Uterus (tissue), 3 donors: ENCODE measurements at regions not wholly inside any gene's neighbourhood (a gene's known extent, or its start where the extent isn't known, plus 50 kb on each side); places are given as distances from the start of the nearest gene placed in this dataset.
A peak's percentile ranks its signal among the peaks of the same experiment; 100 is the strongest.
"Not testable (repeated sequence)": the region's sequence is repeated elsewhere in the genome, so short reads cannot be mapped to it uniquely, and the experiment has no call there.

ENCODE experiments used
- DNase-seq, 2 donors: peaks; one replicate each; pipeline ENCODE4 v3.0.0-alpha.2; 2019 to 2020
- H3K27ac ChIP-seq, 2 donors: fragments of 200-600 bp; sonication (generic); 1 replicate in 1 of 2; 2 replicates in 1 of 2; pipeline ENCODE4 v1.5.1; 2016 to 2018
- H3K27me3 ChIP-seq, 2 donors: fragments of 200-600 bp; sonication (generic); one replicate each; pipeline ENCODE4 v1.5.1; 2018 to 2019; ENCODE audit warnings: control low read depth in 1 of 2
- H3K36me3 ChIP-seq, 2 donors: fragments of 200-600 bp; sonication (generic); one replicate each; pipeline ENCODE4 v1.5.1; 2019; ENCODE audit warnings: control low read depth in 1 of 2
- H3K4me1 ChIP-seq, 2 donors: fragments of 200-600 bp; sonication (generic); one replicate each; pipeline ENCODE4 v1.5.1; 2018 to 2019; ENCODE audit warnings: control low read depth in 1 of 2
- H3K4me3 ChIP-seq, 2 donors: fragments of 200-600 bp; sonication (generic); 1 replicate in 1 of 2; 2 replicates in 1 of 2; pipeline ENCODE4 v1.5.1; 2018 to 2019; ENCODE audit warnings: mild to moderate bottlenecking in 1 of 2
- H3K9me3 ChIP-seq, 2 donors: fragments of 200-600 bp; sonication (generic); one replicate each; pipeline ENCODE4 v1.5.1; 2019; ENCODE audit warnings: control low read depth in 1 of 2
- POLR2A ChIP-seq, 2 donors: fragments of 450-650 bp; IDR thresholded peaks; one replicate each; pipeline ENCODE4 v1.6.1; 2016; ENCODE audit warnings: antibody characterized with exemption in 2 of 2, mild to moderate bottlenecking in 1 of 2, moderate library complexity in 1 of 2
- intact Hi-C: fragments of 100-400 bp; cut with DNase I; formaldehyde crosslinking; loops from one replicate; pipeline ENCODE4 v1.15.1; 2023; ENCODE audit warnings: low total_unique reads
- TF ChIP-seq, protein P1 (sequence below), 4 experiments: fragments of 200-600 bp in 2 of 4; fragments of 450-650 bp in 2 of 4; sonication (generic) in 2 of 4; IDR thresholded peaks; one replicate each; pipeline ENCODE4 v1.5.1; 2016 to 2019; ENCODE audit warnings: antibody characterized with exemption in 4 of 4, mild to moderate bottlenecking in 2 of 4, moderate library complexity in 1 of 4
- donor health status: DM: yes; HTN: yes; CAD: no.

DNA sequence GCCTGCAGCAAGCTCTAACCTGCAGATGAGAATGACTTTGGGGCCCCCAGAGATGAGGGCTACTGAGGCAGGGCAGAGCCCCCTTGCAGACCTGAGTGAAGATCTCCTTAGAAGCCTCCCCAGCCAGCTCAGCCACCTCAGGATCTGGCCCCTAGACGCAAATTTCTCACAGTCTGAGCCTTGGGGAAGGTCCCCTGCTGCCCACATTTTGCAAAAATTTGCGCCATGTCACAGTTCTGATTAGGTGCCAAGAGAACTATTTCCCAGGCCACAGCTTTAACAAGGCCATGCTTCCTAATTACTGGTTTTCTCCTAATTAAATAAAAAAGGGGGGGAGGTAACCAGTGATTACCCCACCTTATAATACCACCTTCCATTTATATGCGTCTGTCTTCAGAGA, 81.0 kb upstream of the HES1 start:
- Histone ChIP-seq H3K4me1 (no peaks in the 10 kb centered on the region), H3K9me3 (peaks cover 0 to 9% of the 10 kb centered on the region in 2 donors), H3K4me3 (no peak overlapping the region), H3K36me3 (no peaks in the 10 kb centered on the region), H3K27me3 (no peaks in the 10 kb centered on the region), H3K27ac (no peak overlapping the region)
- no peak for DNase-seq
- intact Hi-C loops, result no loop called here
- TF ChIP-seq POLR2A (IDR thresholded peaks at IDR 0.05), result no peak
- TF ChIP-seq, protein P1, sequence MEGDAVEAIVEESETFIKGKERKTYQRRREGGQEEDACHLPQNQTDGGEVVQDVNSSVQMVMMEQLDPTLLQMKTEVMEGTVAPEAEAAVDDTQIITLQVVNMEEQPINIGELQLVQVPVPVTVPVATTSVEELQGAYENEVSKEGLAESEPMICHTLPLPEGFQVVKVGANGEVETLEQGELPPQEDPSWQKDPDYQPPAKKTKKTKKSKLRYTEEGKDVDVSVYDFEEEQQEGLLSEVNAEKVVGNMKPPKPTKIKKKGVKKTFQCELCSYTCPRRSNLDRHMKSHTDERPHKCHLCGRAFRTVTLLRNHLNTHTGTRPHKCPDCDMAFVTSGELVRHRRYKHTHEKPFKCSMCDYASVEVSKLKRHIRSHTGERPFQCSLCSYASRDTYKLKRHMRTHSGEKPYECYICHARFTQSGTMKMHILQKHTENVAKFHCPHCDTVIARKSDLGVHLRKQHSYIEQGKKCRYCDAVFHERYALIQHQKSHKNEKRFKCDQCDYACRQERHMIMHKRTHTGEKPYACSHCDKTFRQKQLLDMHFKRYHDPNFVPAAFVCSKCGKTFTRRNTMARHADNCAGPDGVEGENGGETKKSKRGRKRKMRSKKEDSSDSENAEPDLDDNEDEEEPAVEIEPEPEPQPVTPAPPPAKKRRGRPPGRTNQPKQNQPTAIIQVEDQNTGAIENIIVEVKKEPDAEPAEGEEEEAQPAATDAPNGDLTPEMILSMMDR (IDR thresholded peaks at IDR 0.05), result no peak

DNA sequence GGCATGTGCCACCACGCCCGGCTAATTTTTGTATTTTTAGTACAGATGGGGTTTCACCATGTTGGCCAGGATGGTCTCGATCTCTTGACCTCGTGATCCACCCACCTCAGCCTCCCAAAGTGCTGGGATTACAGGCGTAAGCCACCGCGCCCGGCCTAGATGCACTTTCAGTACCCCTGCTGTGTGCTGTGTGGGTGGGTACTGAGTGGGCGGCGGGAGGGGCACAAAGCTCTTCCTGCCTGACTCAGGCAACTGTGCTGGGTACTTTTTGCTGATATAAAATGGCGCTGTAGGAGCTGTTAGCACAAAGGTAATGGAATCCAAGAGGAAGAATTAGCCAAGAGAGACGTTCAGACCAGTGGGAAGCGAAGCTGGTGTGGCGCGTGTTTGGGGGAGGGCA, 79.6 kb upstream of the HES1 start:
- intact Hi-C loops, H3K27me3 ChIP-seq, H3K9me3 ChIP-seq, H3K4me1 ChIP-seq, H3K27ac ChIP-seq, H3K36me3 ChIP-seq, DNase-seq, H3K4me3 ChIP-seq: not testable (repeated sequence)

DNA sequence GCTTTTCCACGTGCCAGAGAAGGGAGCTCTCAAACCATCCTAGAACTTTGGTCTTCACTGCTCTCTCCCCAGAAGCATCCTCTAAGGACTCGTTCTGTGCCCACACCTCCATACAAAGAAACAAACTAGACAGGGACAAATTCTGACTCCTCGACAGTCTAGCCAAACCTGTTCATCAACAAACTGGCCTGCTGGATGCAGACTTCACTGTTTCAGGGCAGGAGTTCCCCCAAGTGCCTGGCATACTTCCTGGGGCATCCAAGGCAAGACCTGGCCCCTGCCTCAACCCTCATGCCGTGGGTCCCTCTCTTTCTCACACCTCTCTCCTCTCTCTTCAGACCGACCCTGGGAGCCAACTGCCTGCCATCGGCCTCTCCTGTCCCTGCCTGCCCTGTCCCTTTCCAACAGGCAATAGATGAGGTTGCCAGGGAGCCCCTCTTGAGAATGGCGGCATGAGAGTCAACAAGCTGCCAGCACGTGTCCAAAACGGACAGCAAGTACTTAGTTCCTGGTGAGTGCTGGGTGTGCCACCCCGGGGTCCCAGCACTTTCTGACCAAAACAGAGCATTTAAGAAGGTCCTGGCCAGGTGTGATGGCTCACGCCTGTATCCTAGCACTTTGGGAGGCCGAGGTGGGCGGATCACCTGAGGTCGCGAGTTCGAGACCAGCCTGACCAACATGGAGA, 79.1 kb upstream of the HES1 start:
- Histone ChIP-seq H3K4me3 (no peak overlapping the region), H3K27me3 (no peaks in the 10 kb centered on the region), H3K4me1 (no peaks in the 10 kb centered on the region), H3K27ac (no peak overlapping the region), H3K36me3 (no peaks in the 10 kb centered on the region), H3K9me3 (no peaks in the 10 kb centered on the region)
- intact Hi-C loops, result no loop called here
- TF ChIP-seq POLR2A (IDR thresholded peaks at IDR 0.05), result no peak
- TF ChIP-seq, protein P1 (IDR thresholded peaks at IDR 0.05), result no peak
- DNase-seq, result no peak

DNA sequence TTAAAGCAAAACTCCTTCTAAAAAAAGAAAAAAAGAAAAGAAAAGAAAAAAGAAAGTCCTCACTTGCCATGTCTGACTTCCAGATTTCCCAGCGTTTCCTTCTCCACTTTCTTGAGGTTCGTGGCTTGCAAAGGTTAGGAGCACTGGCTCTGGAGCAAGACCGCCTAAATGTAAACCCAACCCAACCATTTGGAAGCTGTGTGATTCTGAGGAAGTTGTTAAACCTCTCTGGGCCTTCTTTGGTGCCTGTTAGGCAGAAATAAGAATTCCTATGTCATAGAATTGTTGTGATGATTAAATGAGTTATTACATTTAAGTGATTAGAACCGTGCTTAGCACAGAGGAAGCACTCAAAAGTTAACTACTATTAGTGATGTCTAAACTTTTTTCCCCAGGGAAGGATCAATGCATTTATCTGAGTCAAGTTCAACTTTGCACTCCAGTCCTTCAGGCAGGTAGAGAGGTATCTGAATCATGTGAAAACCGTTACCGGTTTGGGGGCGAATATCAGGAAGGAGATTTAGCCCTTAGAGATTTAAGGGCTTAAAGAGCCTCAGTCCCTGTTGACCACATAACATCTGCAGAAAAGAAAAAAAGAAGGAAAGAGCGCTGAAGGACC, 78.3 kb upstream of the HES1 start:
- no peaks in the 10 kb centered on the region for H3K4me1 ChIP-seq
- TF ChIP-seq, protein P1 (IDR thresholded peaks at IDR 0.05), result no peak
- no peak for TF ChIP-seq POLR2A (IDR thresholded peaks at IDR 0.05)
- no peaks in the 10 kb centered on the region for H3K36me3 ChIP-seq
- H3K4me3 ChIP-seq, result peak overlapping the region; percentile 20 to 29
- no peaks in the 10 kb centered on the region for H3K9me3 ChIP-seq
- H3K27me3 ChIP-seq, result no peaks in the 10 kb centered on the region
- no peak for DNase-seq
- intact Hi-C loops, result no loop called here
- peak overlapping the region in 1 of 2 donors; percentile 39 for H3K27ac ChIP-seq

DNA sequence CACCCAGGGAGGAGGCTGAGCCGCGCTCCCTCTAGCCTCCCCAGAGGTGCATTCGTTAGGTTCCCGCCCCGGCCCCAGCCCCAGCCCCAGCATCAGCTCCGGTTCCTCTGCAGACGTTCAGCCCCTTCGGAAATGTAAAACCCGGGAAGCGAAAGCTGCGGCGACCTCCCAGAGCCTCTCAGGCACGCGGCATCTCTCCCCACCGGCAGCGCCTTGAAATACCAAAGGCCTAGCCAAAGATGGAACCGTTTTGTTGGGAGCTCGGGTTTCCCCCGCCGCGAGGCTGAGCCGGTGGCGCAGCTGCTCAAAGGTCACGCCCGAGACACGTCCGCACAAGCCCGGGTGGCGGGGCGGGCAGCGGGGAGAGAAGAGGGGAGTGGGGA, 77.8 kb upstream of the HES1 start:
- H3K9me3 ChIP-seq, result no peaks in the 10 kb centered on the region
- no peaks in the 10 kb centered on the region for H3K4me1 ChIP-seq
- H3K27me3 ChIP-seq, result no peaks in the 10 kb centered on the region
- intact Hi-C loops, result no loop called here
- TF ChIP-seq POLR2A (IDR thresholded peaks at IDR 0.05), result no peak
- TF ChIP-seq, protein P1 (IDR thresholded peaks at IDR 0.05), result no peak
- H3K27ac ChIP-seq, result peak overlapping the region in 1 of 2 donors; percentile 39
- peak overlapping the region; percentile 20 to 29 for H3K4me3 ChIP-seq
- H3K36me3 ChIP-seq, result no peaks in the 10 kb centered on the region
- DNase-seq, result peak; percentile 26 to 38
